HL-60 (cell line): ENCODE measurements at regions not wholly inside any gene's neighbourhood (a gene's known extent, or its start where the extent isn't known, plus 50 kb on each side); places are given as distances from the start of the nearest gene placed in this dataset.

Experiments used
- DNase-seq, 2 experiments: peaks; one replicate each; pipeline ENCODE4 v3.0.0-alpha.2; 2010 to 2020; ENCODE audit warnings: low read depth in 1 of 2, low spot score in 1 of 2
- H3K27ac ChIP-seq: fragments of 250-450 bp; sonication (Bioruptor Pico); replicated peaks from 2 replicates; pipeline ENCODE4 v1.5.1; 2020; ENCODE audit warnings: mild to moderate bottlenecking, moderate library complexity
- H3K27me3 ChIP-seq: fragments of 250-450 bp; sonication (Bioruptor Pico); 2 replicates; pipeline ENCODE4 v1.5.1; 2021; ENCODE audit warnings: mild to moderate bottlenecking, moderate library complexity; ENCODE audit not compliant: insufficient read depth, poor library complexity, severe bottlenecking
- H3K4me3 ChIP-seq: replicated peaks from 2 replicates; pipeline ENCODE4 v1.5.1; 2011; ENCODE audit warnings: mild to moderate bottlenecking, control low read depth, low read length; ENCODE audit not compliant: insufficient read depth
- CTCF ChIP-seq: IDR thresholded peaks from one replicate; pipeline ENCODE4 v1.5.1; 2011; ENCODE audit warnings: low read length, control low read depth, inconsistent platforms; ENCODE audit not compliant: insufficient read depth
- GABPA ChIP-seq: IDR thresholded peaks from 2 replicates; pipeline ENCODE4 v1.6.1; 2012; ENCODE audit warnings: low read depth
- POLR2AphosphoS5 ChIP-seq: IDR thresholded peaks from 2 replicates; pipeline ENCODE4 v1.6.1; 2012; ENCODE audit warnings: low read depth
- REST ChIP-seq: IDR thresholded peaks from 2 replicates; pipeline ENCODE4 v1.6.1; 2012; ENCODE audit warnings: low read depth; ENCODE audit not compliant: insufficient replicate concordance
- SPI1 ChIP-seq: IDR thresholded peaks from 2 replicates; pipeline ENCODE4 v1.6.1; 2012; ENCODE audit warnings: low read depth, mild to moderate bottlenecking, borderline replicate concordance

GRCh38 chr1:73914951-73915350 lies 283.0 kb downstream of the LRRIQ3 start:
- DNase-seq: no peak
- Histone ChIP-seq H3K27ac (no peak overlapping the region), H3K4me3 (no peak overlapping the region), H3K27me3 (no peaks in the 10 kb centered on the region)
- no peak for TF ChIP-seq GABPA
- no peak for TF ChIP-seq REST
- TF ChIP-seq SPI1: no peak
- TF ChIP-seq POLR2AphosphoS5: no peak
- TF ChIP-seq CTCF: no peak

GRCh38 chr1:73913025-73913424 lies 285.0 kb downstream of the LRRIQ3 start:
- DNase-seq: no peak
- Histone ChIP-seq H3K4me3 (no peak overlapping the region), H3K27me3 (no peaks in the 10 kb centered on the region), H3K27ac (no peak overlapping the region)
- TF ChIP-seq SPI1 (no peak), GABPA (no peak)

- no peak overlapping the region for H3K4me3 ChIP-seq
- DNase-seq: no peak
- H3K27me3 ChIP-seq: no peaks in the 10 kb centered on the region
- no peak overlapping the region for H3K27ac ChIP-seq
- TF ChIP-seq CTCF: no peak
- TF ChIP-seq POLR2AphosphoS5: no peak
- no peak for TF ChIP-seq SPI1
- TF ChIP-seq REST: no peak
- no peak for TF ChIP-seq GABPA
These were observed 286.1 kb downstream of the LRRIQ3 start for GRCh38 chr1:73911849-73912248.

- H3K27me3 ChIP-seq: no peaks in the 10 kb centered on the region
- TF ChIP-seq CTCF: no peak
- no peak overlapping the region for H3K27ac ChIP-seq
- no peak overlapping the region for H3K4me3 ChIP-seq
- no peak for DNase-seq
These were observed 287.5 kb downstream of the LRRIQ3 start for GRCh38 chr1:73910466-73910865.
